HG03175 (cell line): ENCODE measurements at regions not wholly inside any gene's neighbourhood (a gene's known extent, or its start where the extent isn't known, plus 50 kb on each side); places are given as distances from the start of the nearest gene placed in this dataset.
"Not testable (repeated sequence)": the region's sequence is repeated elsewhere in the genome, so short reads cannot be mapped to it uniquely, and the experiment has no call there.

ENCODE experiments used
- ATAC-seq: cut with Tn5 transposase; IDR thresholded peaks from one replicate; pipeline ENCODE4 v1.9.1; 2021; ENCODE audit warnings: mild to moderate bottlenecking, moderate library complexity; ENCODE audit not compliant: unreplicated experiment

DNA sequence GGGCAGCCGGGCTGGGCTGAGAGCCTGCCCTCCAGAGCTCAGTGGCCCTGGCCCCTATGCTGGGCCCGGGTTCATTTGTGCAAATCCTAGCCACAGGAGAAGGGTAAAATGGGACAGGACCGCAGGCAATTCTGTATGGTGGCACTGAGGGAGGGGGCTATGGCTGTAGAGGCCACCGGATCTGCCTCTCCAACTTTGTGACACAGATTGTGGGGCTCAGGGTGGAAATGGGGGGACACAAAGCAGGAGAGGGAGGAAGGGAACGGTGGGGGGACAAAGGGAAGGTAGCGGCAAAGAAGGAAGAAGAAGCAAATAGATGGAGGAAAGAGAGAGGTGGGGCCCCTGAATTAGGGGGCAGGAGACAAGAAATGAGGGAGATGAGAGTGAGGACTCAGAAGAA is 201.1 kb downstream of the SMAD2 start:
- no peak for ATAC-seq

DNA sequence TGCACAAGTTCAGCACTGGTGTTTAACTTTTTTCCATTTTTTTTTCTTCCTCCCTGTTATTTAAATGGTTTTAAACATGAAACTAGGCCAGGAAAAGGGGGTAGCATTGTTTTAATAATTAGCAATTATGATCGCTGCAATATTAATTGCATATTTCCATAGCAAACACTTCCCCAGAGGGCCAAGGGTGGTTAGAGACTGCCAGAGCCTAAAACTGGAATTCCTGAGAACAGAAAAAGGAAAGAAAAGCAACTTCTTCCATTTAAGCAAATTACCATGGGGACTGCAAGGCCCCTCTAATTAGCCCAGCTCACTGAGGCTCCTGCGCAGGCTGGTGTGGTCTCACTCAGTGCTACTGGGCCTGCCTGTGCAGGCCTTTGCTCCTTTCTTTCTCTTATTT is 201.5 kb downstream of the SMAD2 start:
- ATAC-seq: no peak

GRCh38 chr18:47727409-47727808 is 203.1 kb downstream of the SMAD2 start:
- ATAC-seq: no peak

DNA sequence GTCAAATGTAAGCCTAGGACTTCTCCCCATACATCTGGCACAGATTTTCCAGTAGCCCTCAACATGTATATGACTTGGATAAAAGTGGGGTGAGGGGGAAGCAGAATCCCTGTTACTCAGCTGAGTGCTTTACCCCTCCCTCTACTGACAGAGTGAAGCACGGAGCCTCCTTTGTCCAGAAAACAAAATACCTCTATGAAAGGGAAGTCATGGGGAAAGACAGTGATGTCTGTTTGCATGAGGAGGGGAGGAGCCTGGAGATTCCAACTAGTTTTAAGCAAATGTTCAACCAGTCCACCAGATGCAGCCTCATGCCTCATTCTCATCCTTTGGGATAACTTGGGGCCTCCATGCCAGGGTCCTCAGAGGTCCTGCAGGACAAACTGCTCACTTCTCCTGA is 203.9 kb downstream of the SMAD2 start:
- no peak for ATAC-seq

GRCh38 chr18:47725656-47726055 is 204.8 kb downstream of the SMAD2 start:
- ATAC-seq: no peak

DNA sequence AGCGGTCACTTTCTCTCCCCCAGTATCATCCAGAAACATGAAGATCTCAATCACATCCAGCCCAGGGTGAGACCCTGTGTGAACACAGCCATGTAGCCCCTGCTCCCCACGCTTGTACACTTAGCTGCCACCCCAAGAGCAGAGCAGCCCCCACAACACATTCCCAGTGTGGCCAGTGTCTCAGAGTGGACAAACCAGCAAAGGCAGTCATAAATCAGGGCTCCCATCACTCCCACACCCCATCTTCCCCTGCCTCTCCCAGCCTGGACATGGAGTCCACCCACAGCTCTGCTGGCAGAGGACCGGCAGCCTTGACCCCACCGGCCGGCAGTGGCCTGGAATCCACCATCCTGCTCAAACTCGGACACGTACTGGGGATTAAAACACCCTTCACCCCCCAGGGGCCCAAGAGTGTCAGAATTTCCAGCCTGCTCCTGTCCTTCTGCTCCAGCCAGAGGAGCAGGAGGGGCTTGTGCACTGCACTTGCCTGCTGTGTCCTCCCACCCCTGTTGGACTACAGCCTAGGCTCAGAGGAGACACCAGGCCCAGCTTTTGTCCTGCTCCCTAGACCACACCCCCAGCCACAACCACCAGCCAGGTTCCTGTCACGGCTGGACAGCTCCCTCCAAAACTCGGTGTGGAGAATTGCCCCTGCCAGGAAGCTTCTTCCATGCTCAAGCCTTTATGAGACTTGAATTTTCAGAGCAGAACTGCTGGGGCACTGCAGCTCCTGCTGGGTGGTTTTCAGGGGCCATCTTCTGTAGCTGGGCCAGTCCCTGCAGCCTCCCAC is 206.1 kb downstream of the SMAD2 start:
- no peak for ATAC-seq

GRCh38 chr18:47721876-47722275 is 208.6 kb downstream of the SMAD2 start:
- no peak for ATAC-seq

- no peak for ATAC-seq
Measured at GRCh38 chr18:47720741-47721140, 209.7 kb downstream of the SMAD2 start.

- no peak for ATAC-seq
Measured at GRCh38 chr18:47719096-47719780, 211.2 kb downstream of the SMAD2 start.

DNA sequence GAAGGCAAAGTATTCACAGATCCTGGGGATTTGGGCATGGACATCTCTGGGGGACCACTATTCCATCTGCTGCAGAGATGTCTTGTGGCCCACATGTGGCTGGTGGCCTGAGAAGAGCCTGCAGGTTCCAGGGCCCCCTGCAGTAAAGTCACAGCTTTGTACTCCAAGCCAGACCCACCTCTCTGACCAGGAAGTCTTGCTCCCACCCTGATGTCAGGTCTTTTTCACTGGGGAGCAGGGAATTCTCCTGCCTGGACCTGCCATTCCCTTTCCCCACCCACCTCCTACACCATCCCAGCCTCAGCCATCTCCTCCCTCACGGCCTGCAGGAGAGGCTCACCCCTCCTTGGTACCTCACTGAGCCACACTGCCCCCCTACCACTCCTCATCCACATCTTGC is 211.8 kb downstream of the SMAD2 start:
- no peak for ATAC-seq

DNA sequence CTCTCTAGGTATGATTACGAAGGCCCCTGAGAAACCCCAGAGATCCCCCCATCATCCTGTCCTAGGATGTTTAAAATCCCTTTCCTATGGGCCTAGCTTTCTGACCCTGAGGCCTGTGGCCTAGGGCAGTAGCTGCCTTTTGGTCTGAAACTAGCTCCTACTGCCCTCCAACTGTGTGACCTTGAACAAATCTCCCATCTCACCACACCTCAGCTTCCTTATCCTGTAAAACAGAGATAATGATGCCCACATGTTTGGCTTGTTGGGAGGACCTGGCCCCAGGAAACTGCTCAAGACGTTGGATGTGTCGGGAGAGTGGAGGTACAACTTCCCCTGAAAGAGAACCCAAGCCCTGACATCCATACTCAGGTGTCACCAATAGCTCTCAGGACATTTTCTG is 213.2 kb downstream of the SMAD2 start:
- ATAC-seq: no peak

- no peak for ATAC-seq
Measured at GRCh38 chr18:47716632-47717185, 213.8 kb downstream of the SMAD2 start.

GRCh38 chr18:47710451-47710850 is 220.0 kb downstream of the SMAD2 start:
- no peak for ATAC-seq

- no peak for ATAC-seq
Measured at GRCh38 chr18:47709556-47709955, 220.9 kb downstream of the SMAD2 start.

- ATAC-seq: no peak
Measured at GRCh38 chr18:47708206-47708605, 222.3 kb downstream of the SMAD2 start.

DNA sequence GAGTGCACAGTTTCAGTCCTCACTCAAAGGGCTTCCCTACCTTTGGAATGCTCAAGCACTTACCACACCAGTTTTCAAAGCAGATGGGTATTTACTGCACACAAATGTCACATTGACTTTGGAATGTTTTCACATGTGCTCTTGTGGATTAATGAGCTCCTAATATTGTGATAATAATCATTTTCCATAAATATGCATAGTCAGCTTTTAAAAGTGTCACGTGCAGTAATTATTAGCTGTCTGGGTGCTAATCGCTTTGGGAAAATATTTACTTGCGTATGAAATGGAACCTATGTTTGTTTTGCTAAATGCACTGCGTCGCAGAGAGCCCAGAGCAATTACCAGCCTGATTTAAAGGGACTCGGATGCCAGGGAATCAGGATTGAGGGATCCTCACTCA is 229.3 kb downstream of the SMAD2 start:
- ATAC-seq: no peak

DNA sequence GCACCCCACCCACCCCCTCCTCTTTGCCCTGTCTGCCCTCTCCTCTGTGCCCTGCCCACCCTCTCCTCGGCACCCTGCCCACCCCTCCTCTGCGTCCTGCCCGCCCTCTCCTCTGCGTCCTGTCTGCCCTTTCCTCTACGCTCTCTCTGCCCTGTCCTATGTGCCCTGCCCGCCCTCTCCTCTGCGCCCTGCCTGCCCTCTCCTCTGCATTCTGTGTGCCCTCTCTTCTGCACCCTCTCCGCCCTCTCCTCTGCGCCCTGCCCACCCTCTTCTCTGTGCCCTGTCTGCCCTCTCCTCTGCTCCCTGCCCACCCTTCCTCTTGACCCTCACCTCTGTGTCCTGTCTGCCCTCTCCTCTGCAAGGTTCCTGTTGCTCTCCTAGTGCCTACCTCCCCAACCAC is 233.6 kb downstream of the SMAD2 start:
- no peak for ATAC-seq

- no peak for ATAC-seq
Measured at GRCh38 chr18:47691611-47692010, 238.8 kb downstream of the SMAD2 start.

GRCh38 chr18:47690778-47691177 is 239.7 kb downstream of the SMAD2 start:
- ATAC-seq: not testable (repeated sequence)

DNA sequence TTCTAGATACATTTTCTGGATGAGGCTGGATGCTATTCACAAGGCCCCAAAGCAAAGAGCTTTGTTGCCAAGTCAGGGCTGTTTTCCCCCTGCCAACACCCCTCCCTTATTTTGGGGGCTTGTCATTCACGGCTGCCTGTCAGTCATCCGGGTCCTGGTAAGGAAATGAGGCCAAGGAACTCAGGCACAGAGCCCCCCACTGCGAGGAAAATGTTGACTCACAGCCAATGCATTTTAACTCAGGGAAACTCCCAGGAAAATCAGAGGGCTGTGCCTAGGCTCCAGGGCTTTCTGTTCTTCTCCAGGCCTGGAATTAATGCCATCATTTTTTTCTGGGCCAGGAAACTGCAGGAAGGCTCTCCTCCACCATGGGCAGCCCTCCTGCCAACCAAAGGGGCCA is 241.1 kb downstream of the SMAD2 start:
- no peak for ATAC-seq

- ATAC-seq: no peak
Measured at GRCh38 chr18:47686806-47687205, 243.7 kb downstream of the SMAD2 start.

GRCh38 chr18:47683774-47684173 is 246.7 kb downstream of the SMAD2 start:
- ATAC-seq: no peak
